EH (cell line): ENCODE measurements at regions not wholly inside any gene's neighbourhood (a gene's known extent, or its start where the extent isn't known, plus 50 kb on each side); places are given as distances from the start of the nearest gene placed in this dataset.
"Not testable (repeated sequence)": the region's sequence is repeated elsewhere in the genome, so short reads cannot be mapped to it uniquely, and the experiment has no call there.

ENCODE experiments used
- DNase-seq: peaks from one replicate; pipeline ENCODE4 v3.0.0-alpha.2; 2015; ENCODE audit warnings: low read depth

- no peak for DNase-seq
These were observed 119.8 kb downstream of the TPR start for GRCh38 chr1:186255266-186255665.

- no peak for DNase-seq
These were observed 124.5 kb downstream of the TPR start for GRCh38 chr1:186250529-186250928.

- DNase-seq, result not testable (repeated sequence)
These were observed 126.4 kb downstream of the TPR start for GRCh38 chr1:186248608-186249007.

- peak; percentile 35 for DNase-seq
These were observed 130.2 kb downstream of the TPR start for GRCh38 chr1:186244825-186245224.
